ENCODE measurements at regions not wholly inside any gene's neighbourhood (a gene's known extent, or its start where the extent isn't known, plus 50 kb on each side); places are given as distances from the start of the nearest gene placed in this dataset.

DNA sequence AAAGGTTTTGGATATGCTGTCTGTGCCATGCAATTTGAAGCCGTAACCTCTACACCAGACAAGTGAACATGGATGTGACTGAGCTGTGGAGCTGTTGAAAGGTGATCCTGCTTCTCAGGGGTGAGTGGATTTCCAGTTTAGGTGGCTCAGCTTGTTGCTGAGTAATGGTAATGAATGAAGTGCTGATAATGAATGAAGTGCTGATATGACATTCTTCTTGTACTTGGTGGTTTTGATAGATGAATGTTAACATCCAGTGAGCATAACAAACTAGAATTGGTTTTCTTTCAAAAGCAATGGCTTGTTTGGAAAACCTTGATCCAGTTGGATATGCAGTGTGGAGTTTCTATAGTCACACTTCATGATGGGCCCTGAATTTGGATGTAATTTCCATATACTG, 89.7 kb upstream of the FZD8 start:
- TF ChIP-seq POLR2A (IDR thresholded peaks at IDR 0.05; ENCODE audit: low read depth, low read length): no peak
- TF ChIP-seq, protein P1, sequence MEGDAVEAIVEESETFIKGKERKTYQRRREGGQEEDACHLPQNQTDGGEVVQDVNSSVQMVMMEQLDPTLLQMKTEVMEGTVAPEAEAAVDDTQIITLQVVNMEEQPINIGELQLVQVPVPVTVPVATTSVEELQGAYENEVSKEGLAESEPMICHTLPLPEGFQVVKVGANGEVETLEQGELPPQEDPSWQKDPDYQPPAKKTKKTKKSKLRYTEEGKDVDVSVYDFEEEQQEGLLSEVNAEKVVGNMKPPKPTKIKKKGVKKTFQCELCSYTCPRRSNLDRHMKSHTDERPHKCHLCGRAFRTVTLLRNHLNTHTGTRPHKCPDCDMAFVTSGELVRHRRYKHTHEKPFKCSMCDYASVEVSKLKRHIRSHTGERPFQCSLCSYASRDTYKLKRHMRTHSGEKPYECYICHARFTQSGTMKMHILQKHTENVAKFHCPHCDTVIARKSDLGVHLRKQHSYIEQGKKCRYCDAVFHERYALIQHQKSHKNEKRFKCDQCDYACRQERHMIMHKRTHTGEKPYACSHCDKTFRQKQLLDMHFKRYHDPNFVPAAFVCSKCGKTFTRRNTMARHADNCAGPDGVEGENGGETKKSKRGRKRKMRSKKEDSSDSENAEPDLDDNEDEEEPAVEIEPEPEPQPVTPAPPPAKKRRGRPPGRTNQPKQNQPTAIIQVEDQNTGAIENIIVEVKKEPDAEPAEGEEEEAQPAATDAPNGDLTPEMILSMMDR (IDR thresholded peaks at IDR 0.05; ENCODE audit: extremely low read depth in 1 of 2, insufficient read depth in 1 of 2, low read depth in 1 of 2, low read length in 2 of 2): no peak
- TF ChIP-seq, protein P2, sequence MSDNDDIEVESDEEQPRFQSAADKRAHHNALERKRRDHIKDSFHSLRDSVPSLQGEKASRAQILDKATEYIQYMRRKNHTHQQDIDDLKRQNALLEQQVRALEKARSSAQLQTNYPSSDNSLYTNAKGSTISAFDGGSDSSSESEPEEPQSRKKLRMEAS (IDR thresholded peaks at IDR 0.05; ENCODE audit: insufficient read depth, insufficient read length): no peak

Data from endothelial cell of umbilical vein (primary cell).